CD4-positive, CD25-positive, alpha-beta regulatory T cell (primary cell): ENCODE measurements at regions not wholly inside any gene's neighbourhood (a gene's known extent, or its start where the extent isn't known, plus 50 kb on each side); places are given as distances from the start of the nearest gene placed in this dataset.

Source experiments
- ATAC-seq, 2 donors: fragments of 150-1000 bp; cut with Tn5 transposase; one replicate each; pipeline ENCODE4 v1.10.0; 2021; ENCODE audit warnings: low read depth in 2 of 2, moderate number of reproducible peaks in 2 of 2, moderate library complexity in 1 of 2
- DNase-seq, 3 donors: peaks; one replicate each; pipeline versions ENCODE4 v3.0.0 to v3.0.0-alpha.2; 2012 to 2022; ENCODE audit warnings: mixed read lengths in 1 of 3
- H3K27ac ChIP-seq: one replicate; pipeline ENCODE4 v1.7.0; 2013; ENCODE audit warnings: mild to moderate bottlenecking, low read length; ENCODE audit not compliant: insufficient read depth, poor library complexity, severe bottlenecking
- H3K27me3 ChIP-seq: one replicate; pipeline ENCODE4 v1.7.0; 2013; ENCODE audit warnings: low read length; ENCODE audit not compliant: control insufficient read depth, insufficient read depth
- H3K36me3 ChIP-seq: one replicate; pipeline ENCODE4 v1.7.0; 2013; ENCODE audit warnings: mild to moderate bottlenecking, low read length, moderate library complexity; ENCODE audit not compliant: control insufficient read depth, insufficient read depth
- H3K4me1 ChIP-seq: 2 replicates; pipeline ENCODE4 v1.7.0; 2013; ENCODE audit warnings: mild to moderate bottlenecking, low read length; ENCODE audit not compliant: insufficient read depth, control insufficient read depth, poor library complexity, severe bottlenecking
- H3K4me3 ChIP-seq: one replicate; pipeline ENCODE4 v1.7.0; 2013; ENCODE audit warnings: low read depth, mild to moderate bottlenecking, low read length, moderate library complexity
- H3K9me3 ChIP-seq, 2 experiments: 1 replicate in 1 of 2; 2 replicates in 1 of 2; pipeline ENCODE4 v1.7.0; 2013; ENCODE audit warnings: low read length in 2 of 2, mild to moderate bottlenecking in 1 of 2, moderate library complexity in 1 of 2; ENCODE audit not compliant: control insufficient read depth in 2 of 2
- H3K27ac Mint-ChIP-seq, 3 donors: one replicate each; pipeline ENCODE4 v1.8.0; 2020 to 2022; ENCODE audit warnings: mild to moderate bottlenecking in 3 of 3, mixed read lengths in 3 of 3, moderate library complexity in 2 of 3
- H3K27me3 Mint-ChIP-seq: one replicate; pipeline ENCODE4 v1.8.0; 2022; ENCODE audit warnings: mild to moderate bottlenecking, mixed read lengths
- H3K36me3 Mint-ChIP-seq: one replicate; pipeline ENCODE4 v1.8.0; 2020; ENCODE audit warnings: mixed read lengths
- H3K4me1 Mint-ChIP-seq, 4 donors: one replicate each; pipeline ENCODE4 v1.8.0; 2020 to 2022; ENCODE audit warnings: mixed read lengths in 4 of 4, mild to moderate bottlenecking in 1 of 4
- H3K4me3 Mint-ChIP-seq, 4 donors: one replicate each; pipeline ENCODE4 v1.8.0; 2020 to 2022; ENCODE audit warnings: mild to moderate bottlenecking in 4 of 4, mixed read lengths in 4 of 4, moderate library complexity in 3 of 4
- H3K9me3 Mint-ChIP-seq, 7 donors: one replicate each; pipeline ENCODE4 v1.8.0; 2020 to 2022; ENCODE audit warnings: mixed read lengths in 7 of 7, mild to moderate bottlenecking in 3 of 7, moderate library complexity in 2 of 7

- Mint-ChIP-seq H3K36me3 (no peaks in the 10 kb centered on the region), H3K9me3 (peaks cover 0 to 3% (median 0%) of the 10 kb centered on the region in 7 donors), H3K4me3 (no peak overlapping the region), H3K27me3 (no peaks in the 10 kb centered on the region), H3K4me1 (peaks cover 0 to 8% (median 6%) of the 10 kb centered on the region in 4 donors), H3K27ac (peak overlapping the region in 1 of 3 donors; percentile 7)
- peak in 1 of 3 donors; percentile 51 for DNase-seq
- H3K4me1 ChIP-seq, result no peaks in the 10 kb centered on the region
- H3K9me3 ChIP-seq, result no peaks in the 10 kb centered on the region
- H3K4me3 ChIP-seq, result no peak overlapping the region
- no peak for ATAC-seq
- H3K27me3 ChIP-seq, result no peaks in the 10 kb centered on the region
- no peak overlapping the region for H3K27ac ChIP-seq
- H3K36me3 ChIP-seq, result no peaks in the 10 kb centered on the region
Observed at GRCh38 chr6:14930366-14930989, 315.4 kb upstream of the JARID2 start.

GRCh38 chr6:14932485-14933182 is 313.2 kb upstream of the JARID2 start:
- H3K4me3 Mint-ChIP-seq, result no peak overlapping the region
- no peak for ATAC-seq
- H3K27ac Mint-ChIP-seq, result peak overlapping the region in 1 of 3 donors; percentile 16

GRCh38 chr6:14933183-14933544 is 312.7 kb upstream of the JARID2 start:
- ATAC-seq (no peak), DNase-seq (no peak)
- H3K9me3 ChIP-seq, result no peaks in the 10 kb centered on the region
- Mint-ChIP-seq H3K27me3 (no peaks in the 10 kb centered on the region), H3K36me3 (no peaks in the 10 kb centered on the region), H3K4me3 (no peak overlapping the region), H3K9me3 (peaks cover 0 to 3% (median 0%) of the 10 kb centered on the region in 7 donors), H3K4me1 (peaks cover 0 to 8% (median 6%) of the 10 kb centered on the region in 4 donors), H3K27ac (no peak overlapping the region)
- no peaks in the 10 kb centered on the region for H3K27me3 ChIP-seq
- no peak overlapping the region for H3K4me3 ChIP-seq
- H3K4me1 ChIP-seq, result no peaks in the 10 kb centered on the region
- no peak overlapping the region for H3K27ac ChIP-seq
- H3K36me3 ChIP-seq, result no peaks in the 10 kb centered on the region

More at GRCh38 chr6:14932485-14933182, 313.2 kb upstream of the JARID2 start:
- Histone ChIP-seq H3K9me3 (no peaks in the 10 kb centered on the region), H3K36me3 (no peaks in the 10 kb centered on the region), H3K4me1 (no peaks in the 10 kb centered on the region), H3K27me3 (no peaks in the 10 kb centered on the region), H3K27ac (no peak overlapping the region), H3K4me3 (no peak overlapping the region)
- Mint-ChIP-seq H3K9me3 (peaks cover 0 to 3% (median 0%) of the 10 kb centered on the region in 7 donors), H3K36me3 (no peaks in the 10 kb centered on the region), H3K4me1 (peaks cover 0 to 8% (median 6%) of the 10 kb centered on the region in 4 donors), H3K27me3 (no peaks in the 10 kb centered on the region)
- DNase-seq, result no peak

DNA sequence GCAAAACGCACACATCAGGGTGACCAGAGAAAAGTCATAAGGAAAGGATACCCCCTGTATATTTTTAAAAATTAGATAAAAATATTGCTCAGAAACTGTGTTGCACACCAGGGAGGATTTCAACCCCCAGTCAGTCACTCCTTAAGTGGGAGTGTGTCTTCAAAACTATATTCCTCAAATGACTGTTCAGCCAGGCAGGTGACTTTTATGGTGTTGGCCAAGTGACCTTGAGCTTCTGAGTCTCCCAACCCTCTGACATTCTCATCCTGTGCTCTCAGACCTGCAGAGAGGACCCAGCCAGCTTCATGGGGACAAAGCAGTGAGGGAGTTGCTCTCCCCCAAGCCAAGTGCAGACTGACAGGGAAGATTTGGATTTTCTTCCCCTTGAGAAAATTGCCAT is 311.9 kb upstream of the JARID2 start:
- Histone ChIP-seq H3K27ac (no peak overlapping the region), H3K27me3 (no peaks in the 10 kb centered on the region), H3K4me1 (no peaks in the 10 kb centered on the region), H3K36me3 (no peaks in the 10 kb centered on the region), H3K4me3 (no peak overlapping the region), H3K9me3 (no peaks in the 10 kb centered on the region)
- DNase-seq (no peak), ATAC-seq (no peak)
- Mint-ChIP-seq H3K9me3 (peaks cover 0 to 3% (median 0%) of the 10 kb centered on the region in 7 donors), H3K27me3 (no peaks in the 10 kb centered on the region), H3K4me1 (peaks cover 0 to 8% (median 5%) of the 10 kb centered on the region in 4 donors), H3K36me3 (no peaks in the 10 kb centered on the region), H3K4me3 (no peak overlapping the region), H3K27ac (no peak overlapping the region)

- no peak overlapping the region for H3K4me3 Mint-ChIP-seq
- H3K27me3 ChIP-seq, result no peaks in the 10 kb centered on the region
- no peak for ATAC-seq
Observed at GRCh38 chr6:14934844-14935243, 311.0 kb upstream of the JARID2 start.

GRCh38 chr6:14936861-14937260 is 309.0 kb upstream of the JARID2 start:
- peaks cover 0 to 2% (median 0%) of the 10 kb centered on the region in 4 donors for H3K4me1 Mint-ChIP-seq
- Histone ChIP-seq H3K27ac (no peak overlapping the region), H3K36me3 (no peaks in the 10 kb centered on the region), H3K27me3 (no peaks in the 10 kb centered on the region), H3K9me3 (no peaks in the 10 kb centered on the region), H3K4me1 (no peaks in the 10 kb centered on the region), H3K4me3 (no peak overlapping the region)
- no peaks in the 10 kb centered on the region for H3K36me3 Mint-ChIP-seq
- DNase-seq (no peak), ATAC-seq (no peak)
- no peaks in the 10 kb centered on the region for H3K9me3 Mint-ChIP-seq
- H3K27ac Mint-ChIP-seq, result no peak overlapping the region
- H3K27me3 Mint-ChIP-seq, result no peaks in the 10 kb centered on the region
- H3K4me3 Mint-ChIP-seq, result no peak overlapping the region

More at GRCh38 chr6:14934844-14935243, 311.0 kb upstream of the JARID2 start:
- no peak for DNase-seq
- H3K4me1 Mint-ChIP-seq, result peaks cover 0 to 8% (median 0%) of the 10 kb centered on the region in 4 donors
- no peaks in the 10 kb centered on the region for H3K9me3 ChIP-seq
- no peaks in the 10 kb centered on the region for H3K27me3 Mint-ChIP-seq
- no peaks in the 10 kb centered on the region for H3K4me1 ChIP-seq
- no peak overlapping the region for H3K27ac ChIP-seq
- H3K9me3 Mint-ChIP-seq, result peaks cover 0 to 3% (median 0%) of the 10 kb centered on the region in 7 donors
- H3K27ac Mint-ChIP-seq, result no peak overlapping the region
- no peak overlapping the region for H3K4me3 ChIP-seq
- H3K36me3 ChIP-seq, result no peaks in the 10 kb centered on the region
- no peaks in the 10 kb centered on the region for H3K36me3 Mint-ChIP-seq

- Mint-ChIP-seq H3K4me3 (no peak overlapping the region), H3K36me3 (no peaks in the 10 kb centered on the region), H3K27me3 (peaks cover 5% of the 10 kb centered on the region), H3K9me3 (no peaks in the 10 kb centered on the region), H3K27ac (no peak overlapping the region), H3K4me1 (peaks cover 0 to 4% (median 0%) of the 10 kb centered on the region in 4 donors)
- Histone ChIP-seq H3K4me3 (no peak overlapping the region), H3K9me3 (no peaks in the 10 kb centered on the region), H3K27me3 (no peaks in the 10 kb centered on the region), H3K27ac (no peak overlapping the region), H3K4me1 (no peaks in the 10 kb centered on the region), H3K36me3 (no peaks in the 10 kb centered on the region)
- no peak for ATAC-seq
- DNase-seq, result no peak
Observed at GRCh38 chr6:14943116-14943515, 302.8 kb upstream of the JARID2 start.

GRCh38 chr6:14944593-14944992 is 301.3 kb upstream of the JARID2 start:
- no peak for DNase-seq

More at GRCh38 chr6:14944593-14944992, 301.3 kb upstream of the JARID2 start:
- Mint-ChIP-seq H3K27ac (no peak overlapping the region), H3K36me3 (no peaks in the 10 kb centered on the region), H3K27me3 (peaks cover 8% of the 10 kb centered on the region), H3K4me1 (peaks cover 0 to 4% (median 0%) of the 10 kb centered on the region in 4 donors), H3K9me3 (no peaks in the 10 kb centered on the region), H3K4me3 (no peak overlapping the region)
- H3K27me3 ChIP-seq, result no peaks in the 10 kb centered on the region
- no peak overlapping the region for H3K27ac ChIP-seq
- no peak overlapping the region for H3K4me3 ChIP-seq
- ATAC-seq, result no peak
- no peaks in the 10 kb centered on the region for H3K9me3 ChIP-seq
- no peaks in the 10 kb centered on the region for H3K4me1 ChIP-seq
- H3K36me3 ChIP-seq, result no peaks in the 10 kb centered on the region
